GM19372 (cell line): ENCODE measurements at regions not wholly inside any gene's neighbourhood (a gene's known extent, or its start where the extent isn't known, plus 50 kb on each side); places are given as distances from the start of the nearest gene placed in this dataset.
A peak's percentile ranks its signal among the peaks of the same experiment; 100 is the strongest.
"Not testable (repeated sequence)": the region's sequence is repeated elsewhere in the genome, so short reads cannot be mapped to it uniquely, and the experiment has no call there.

ENCODE experiments used
- ATAC-seq: cut with Tn5 transposase; IDR thresholded peaks from one replicate; pipeline ENCODE4 v1.9.1; 2021; ENCODE audit warnings: mild to moderate bottlenecking, low read depth, moderate library complexity; ENCODE audit not compliant: unreplicated experiment

DNA sequence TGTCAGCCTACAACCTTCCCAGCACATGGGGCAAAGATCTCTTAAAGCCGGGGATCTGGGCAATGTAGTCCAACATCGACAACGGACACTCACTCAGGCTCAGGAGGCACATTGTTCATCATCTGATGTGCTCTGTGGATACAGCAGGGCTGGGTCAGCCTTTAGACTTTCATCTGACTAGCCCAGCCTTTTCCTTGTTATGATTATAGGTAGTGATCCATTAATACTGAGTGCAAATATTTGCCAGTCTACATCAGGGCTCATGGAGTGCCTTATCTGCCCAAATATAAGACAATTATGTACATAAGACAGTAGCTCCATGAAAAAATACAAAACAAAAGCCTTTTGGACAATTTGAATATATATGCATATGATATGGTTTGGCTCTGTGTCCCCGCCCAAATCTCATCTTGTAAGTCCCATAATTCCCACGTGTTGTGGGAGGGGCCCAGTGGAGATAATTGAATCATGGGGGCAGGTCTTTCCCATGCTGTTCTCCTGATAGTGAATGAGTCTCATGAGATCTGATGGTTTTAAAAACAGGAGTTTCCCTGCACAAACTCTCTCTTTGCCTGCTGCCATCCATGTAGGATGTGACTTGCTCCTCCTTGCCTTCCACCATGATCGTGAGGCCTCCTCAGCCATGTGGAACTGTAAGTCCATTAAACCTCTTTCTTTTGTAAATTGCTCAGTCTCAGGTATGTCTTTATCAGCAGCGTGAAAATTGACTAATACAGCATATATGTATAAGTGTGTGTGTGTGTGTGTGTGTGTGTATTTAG is 248.5 kb upstream of the FOXN3 start:
- not testable (repeated sequence) for ATAC-seq

DNA sequence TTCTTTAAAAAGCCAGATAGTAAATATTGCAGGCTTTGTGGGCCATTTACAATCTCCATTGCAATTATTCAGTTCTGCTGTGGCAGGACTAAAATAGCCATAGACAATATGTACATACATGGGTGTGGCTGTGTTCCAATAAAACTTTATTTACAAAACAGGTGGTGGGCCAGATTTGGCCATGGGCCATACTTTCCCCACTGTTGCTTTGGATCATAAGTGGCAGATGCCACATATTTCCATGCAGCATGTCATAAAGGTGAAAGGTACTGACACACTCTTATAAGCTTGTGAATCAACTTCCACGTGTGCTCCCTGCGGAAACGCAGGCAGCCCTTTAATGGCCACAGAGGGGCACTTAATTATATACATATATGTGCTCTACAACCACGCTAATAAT is 244.4 kb upstream of the FOXN3 start:
- ATAC-seq, result no peak

DNA sequence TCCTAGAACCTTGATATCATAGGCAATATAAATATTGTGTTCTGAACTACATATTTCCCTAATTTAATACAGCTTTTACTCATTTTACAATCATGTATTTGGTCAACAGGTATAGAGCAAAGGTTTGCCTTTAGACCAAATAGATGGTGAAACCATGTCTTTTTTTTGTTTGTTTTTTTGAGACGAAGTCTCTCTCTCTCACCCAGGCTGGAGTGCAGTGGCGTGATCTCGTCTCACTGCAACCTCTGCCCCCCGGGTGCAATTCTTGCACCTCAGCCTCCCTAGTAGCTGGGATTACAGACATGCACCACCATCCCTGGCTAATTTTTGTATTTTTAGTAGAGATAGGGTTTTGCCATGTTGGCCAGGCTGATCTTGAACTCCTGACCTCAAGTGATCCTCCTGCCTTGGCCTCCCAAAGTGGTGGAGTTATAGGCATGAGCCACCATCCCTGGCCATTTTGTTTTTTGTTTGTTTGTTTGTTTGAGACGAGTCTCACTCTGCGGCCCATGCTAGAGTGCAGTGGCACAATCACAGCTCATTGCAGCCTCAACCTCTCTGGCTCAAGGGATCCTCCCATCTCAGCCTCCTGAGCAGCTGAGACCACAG is 243.7 kb upstream of the FOXN3 start:
- not testable (repeated sequence) for ATAC-seq

DNA sequence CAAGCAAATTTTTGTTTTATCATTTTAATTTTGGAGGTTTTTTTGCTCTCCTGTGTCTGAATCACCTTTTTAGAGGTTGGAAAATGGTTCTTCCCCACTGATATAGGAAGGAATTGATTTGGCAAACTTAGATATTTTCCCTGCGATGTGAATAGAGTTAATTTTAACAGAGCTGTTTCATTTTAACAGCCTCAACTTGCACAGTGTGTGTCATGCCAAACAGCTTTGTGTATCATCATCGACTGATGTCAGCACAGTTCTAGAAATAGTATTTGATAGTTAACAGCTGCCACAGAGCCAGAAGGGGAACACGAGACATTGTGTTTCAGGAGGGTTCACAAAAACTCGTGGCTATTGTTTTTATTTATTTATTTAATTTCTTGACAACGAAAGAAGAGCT is 243.1 kb upstream of the FOXN3 start:
- no peak for ATAC-seq

DNA sequence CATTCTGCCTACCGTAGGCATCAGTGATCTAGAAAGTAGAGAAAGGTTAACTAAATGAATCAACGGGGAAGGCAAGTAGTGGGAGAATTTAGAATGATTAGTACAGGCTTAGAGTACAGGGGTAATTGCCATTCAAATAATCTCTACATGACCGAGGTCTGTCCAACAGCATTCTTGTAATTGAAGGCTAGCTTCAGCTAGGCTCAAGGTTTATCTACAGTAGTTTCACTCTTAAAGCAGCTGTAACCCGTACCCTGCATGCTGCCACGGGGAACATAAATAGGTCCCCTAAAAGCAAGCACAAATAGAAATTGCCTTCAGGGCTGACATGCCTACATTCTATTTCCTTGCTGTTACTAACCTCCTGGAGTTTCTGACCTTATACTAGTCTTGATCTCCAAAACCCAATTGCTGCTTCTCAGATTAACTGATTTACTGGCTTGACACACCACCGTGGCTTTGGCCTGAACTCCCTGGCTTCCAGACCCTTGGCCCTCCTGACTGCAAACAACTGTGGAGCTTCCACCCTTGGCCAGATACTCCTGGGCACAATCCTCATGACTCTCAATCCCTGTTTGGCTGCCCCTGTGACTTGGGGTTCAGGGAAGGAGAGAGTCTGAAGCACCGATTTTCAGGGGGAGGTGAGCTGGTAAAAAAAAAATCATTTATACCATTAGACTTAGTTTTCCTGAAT is 242.1 kb upstream of the FOXN3 start:
- no peak for ATAC-seq

DNA sequence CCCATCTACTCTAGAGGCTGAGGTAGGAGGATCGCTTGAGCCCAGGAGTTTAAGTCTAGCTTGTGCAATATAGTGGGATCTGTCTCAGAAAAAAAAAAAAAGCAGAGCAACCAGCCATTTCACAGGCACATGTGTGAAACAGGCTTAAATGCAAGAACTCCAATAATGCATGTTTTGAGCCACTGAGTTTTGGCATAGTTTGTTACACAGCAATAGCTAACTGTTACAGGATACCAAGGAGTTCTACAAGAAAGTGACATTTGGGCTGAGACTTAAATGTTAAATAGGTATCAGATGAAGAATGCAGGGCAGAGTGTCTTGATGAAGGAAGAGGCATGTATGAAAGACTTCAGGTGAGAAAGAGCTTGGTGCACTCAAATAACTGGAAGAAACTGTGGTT is 240.0 kb upstream of the FOXN3 start:
- no peak for ATAC-seq

DNA sequence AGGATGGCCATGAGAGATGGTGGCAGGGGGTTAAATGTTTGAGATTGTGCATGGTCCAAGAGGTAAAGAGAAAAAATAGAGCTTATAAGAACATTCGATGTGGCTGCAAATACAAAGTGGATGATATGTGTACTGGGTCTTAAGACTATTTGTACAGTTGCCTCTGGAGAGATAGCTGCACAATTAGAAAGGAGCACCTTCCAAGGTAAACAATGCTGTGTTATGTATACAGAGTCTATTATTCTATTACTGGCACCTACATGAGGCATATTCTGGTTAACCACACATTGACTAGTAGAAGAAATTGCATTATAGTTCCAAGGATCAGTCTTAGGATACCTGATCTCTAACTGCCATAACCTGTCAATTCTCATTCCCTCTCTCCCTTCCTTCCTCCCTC is 238.0 kb upstream of the FOXN3 start:
- no peak for ATAC-seq

DNA sequence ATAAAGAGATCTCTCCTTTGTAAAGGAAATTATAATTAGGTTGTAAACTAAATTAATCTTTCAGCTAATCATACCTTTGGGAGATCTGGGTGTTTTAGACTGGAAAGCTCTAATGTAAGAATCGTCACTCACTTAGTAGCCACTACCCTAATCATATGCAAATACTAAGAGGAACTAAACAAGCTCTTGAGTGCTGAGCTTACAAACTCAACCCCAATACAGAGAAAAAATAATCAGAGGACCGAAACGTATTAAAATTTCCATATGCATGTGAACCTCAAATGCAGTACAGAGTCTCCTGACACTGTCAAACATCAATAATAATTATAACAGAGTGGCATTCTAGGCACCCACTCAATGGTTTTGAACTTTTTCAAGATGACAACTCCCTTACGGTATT is 235.3 kb upstream of the FOXN3 start:
- no peak for ATAC-seq

DNA sequence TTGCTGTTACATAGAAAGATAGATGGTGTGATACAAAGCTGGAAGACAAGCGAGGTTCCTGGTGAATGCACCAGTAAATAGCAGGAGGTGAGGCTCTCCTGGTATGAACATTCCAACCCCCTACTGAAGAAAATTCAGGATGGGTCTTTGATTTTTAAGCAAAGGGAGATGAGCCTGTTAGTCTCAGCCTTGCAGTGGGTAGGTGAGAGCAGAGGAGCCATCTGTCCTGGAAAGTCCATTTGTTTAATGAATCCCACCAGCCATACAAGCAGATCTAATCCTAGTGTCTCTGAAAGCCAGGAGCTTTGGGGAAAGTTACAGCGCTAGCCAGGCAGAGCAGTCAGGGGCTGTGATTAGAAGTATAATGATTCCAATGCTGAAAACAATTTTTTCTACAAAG is 234.8 kb upstream of the FOXN3 start:
- no peak for ATAC-seq

DNA sequence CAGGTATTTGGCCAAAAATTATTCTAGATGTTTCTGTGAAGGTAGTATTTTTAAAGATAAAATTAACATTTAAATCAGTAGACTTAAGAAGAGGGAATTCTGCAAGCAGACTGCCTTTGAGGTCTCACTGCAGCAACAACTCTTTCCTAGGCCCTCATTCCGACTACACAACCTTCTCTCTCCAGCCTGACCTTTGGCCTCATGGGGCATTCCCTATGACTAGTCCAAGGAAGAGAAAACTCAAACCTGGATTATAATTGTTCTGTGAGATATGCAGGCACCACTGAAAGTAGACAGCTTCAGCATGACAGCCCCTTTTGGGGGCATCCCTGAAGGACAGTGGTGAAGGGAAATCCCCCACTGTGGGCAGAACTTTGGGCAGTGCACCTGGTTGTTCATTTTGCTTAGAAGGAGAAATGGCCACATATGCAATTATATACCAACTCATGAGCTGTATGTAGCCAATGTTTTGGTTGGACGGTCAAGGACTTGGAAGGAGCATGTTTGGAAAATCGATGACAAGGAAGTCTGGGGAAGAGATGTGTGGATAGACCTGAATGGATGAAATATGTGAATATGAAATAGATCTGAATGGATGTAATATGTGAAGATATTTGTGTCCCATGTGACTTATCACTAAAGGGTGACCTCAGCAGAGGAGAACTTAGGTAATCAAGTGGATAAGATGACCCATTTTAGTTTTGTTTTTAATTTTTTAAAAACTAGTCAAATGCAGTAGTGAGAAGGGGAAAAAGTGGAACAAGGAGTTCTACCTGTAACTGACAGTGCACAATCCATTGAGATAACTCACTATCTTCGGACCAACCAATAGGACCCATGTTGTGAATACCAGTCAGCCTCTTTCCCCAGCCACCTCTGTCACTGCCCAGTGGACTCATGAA is 233.3 kb upstream of the FOXN3 start:
- no peak for ATAC-seq

DNA sequence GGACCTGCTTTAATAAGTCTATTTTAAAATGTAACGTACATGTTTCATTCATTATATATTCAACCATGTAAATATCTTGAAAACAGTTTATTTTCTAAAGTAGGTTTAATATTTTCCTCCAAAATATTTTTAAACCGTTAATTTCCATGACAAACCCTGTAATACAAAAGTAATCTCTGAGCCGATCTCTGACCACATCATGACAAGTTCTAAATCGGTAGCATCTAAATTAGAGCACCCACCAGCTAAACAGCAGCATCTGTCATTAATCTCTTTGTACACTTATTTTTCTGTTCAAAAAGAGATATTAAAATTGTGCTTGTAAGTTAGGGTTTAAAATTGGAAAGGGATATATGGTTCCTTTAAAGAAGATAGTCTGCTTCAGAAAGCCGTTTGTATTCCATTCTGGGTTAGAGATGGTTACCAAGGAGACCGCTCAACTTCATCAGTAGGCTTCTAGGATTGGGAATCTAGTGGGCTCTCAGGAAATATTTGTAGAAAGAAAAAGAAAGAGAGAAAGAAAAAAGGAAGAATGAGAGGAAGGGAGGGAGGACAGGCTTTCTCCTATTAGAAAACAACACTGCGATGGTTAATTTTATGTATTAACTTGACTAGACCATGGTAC is 232.5 kb upstream of the FOXN3 start:
- ATAC-seq, result no peak

DNA sequence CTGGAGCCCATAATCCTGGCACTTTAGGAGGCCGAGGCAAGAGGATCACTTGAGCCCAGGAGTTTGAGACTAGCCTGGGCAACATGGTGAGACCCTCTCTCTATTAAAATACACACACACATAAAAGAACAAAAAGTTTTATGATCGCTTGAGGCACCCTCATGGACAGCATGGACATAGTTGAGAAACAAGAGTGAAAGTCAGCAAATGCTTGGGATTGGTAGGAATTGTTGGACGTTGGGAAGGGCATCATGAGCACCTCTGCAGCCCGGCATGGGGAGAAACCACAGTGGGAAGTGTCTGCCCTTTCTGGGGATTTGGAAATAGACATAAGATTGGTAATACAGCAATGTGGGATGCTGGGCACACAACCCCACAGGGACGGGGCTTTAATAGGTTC is 231.9 kb upstream of the FOXN3 start:
- ATAC-seq, result no peak

DNA sequence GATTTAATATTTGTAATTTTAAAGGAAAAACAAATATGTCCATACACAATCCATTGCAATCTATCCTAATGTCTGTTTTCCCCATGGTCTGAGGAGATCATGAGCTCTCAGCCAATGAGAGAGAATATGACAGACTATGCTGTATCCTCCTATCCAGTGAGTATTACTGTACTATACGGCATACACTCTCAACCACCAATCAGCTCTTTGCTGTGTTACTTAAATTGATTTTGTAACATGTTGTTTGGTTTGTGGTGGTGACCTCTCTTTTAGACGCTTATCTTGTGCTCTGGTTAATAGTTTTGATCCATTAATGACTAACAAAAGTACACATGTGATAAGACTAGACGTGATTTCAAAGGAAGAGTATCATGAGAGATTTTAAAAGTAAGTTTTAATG is 231.5 kb upstream of the FOXN3 start:
- ATAC-seq, result no peak

DNA sequence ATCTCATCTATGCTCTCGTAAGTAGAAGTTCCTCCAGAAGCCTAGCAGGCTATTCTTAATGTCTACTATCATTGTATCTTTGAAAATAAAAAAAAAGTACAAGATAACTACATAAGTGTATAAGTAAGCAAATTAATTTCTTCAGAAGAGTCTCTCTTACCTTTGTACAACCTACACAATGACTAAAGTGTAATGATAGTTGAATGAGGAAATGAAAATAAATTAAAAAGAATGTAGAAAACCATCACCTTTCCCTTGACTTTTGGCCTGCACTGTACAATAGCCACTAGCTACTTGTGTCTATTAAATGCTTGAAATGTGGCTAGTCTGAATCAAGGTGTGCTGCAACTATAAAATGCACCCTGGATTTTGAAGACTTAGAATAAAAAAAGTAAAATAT is 229.9 kb upstream of the FOXN3 start:
- ATAC-seq, result no peak

DNA sequence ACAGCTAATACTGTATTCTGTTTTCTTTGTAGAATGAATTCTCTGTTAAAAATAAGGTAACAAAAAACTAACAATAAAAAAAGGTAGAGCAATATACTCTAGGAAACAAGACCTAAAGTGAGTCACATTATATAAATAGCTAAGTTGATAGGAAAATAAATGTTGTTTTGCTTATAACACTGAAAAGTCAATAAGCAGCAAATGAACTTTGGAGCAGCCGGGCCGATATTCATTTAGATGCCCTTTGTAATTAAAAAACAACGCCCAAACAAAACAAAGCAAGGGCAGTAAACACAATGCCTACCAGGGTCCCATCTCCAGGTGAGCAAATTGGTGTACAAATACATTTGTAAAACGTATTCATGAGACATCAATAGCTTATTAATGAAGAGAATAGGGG is 227.6 kb upstream of the FOXN3 start:
- ATAC-seq, result no peak

DNA sequence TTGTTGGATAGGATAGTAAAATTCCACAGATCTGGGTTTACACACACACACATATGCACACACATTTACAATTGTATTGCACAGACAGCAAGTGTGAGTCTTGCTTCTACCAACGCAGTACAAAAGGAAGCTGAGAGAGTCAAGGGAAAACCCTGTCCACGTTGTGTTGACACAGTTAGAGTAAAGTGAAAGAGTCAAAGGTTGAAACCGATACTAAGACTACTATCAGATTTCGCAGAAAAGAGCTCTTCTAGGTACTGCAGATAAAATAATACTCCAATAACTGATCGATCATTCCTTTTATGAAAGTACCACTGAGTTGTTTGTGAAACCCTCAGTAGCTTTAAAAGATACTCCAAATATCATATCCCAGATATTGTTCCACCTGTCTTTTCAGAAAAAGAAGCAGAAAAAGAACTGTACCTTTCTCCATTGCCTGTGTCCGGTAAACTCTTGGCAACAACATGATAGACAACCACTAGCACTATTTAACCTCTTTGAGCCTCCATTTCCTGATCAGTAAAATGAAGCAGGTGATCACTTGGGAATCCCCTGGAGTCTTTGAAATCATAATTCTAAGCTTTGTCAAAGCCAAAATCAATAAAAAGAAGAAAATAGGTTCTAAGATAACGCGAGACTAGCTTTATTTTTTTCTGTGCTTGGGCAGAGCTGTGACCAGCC is 224.6 kb upstream of the FOXN3 start:
- ATAC-seq, result peak; percentile 95

DNA sequence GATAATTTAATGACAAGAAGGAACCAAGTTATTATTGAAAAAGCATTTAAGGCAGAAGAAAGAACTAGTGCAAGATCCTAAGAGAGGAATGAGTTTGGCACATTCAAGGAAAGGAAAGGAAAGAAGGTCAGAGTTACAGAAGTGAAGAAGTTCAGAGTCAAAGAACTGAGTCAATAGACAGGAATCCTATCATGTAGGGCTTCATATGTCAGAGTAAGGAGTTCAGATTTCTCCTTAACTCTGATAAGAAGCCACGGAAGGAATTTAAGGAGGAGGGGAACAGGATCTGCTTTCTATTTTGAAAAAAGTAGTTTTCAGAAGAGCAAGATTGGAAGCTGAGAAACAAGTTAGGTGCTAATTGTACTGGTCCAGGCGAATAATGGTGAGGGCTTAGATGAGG is 223.1 kb upstream of the FOXN3 start:
- ATAC-seq, result no peak

DNA sequence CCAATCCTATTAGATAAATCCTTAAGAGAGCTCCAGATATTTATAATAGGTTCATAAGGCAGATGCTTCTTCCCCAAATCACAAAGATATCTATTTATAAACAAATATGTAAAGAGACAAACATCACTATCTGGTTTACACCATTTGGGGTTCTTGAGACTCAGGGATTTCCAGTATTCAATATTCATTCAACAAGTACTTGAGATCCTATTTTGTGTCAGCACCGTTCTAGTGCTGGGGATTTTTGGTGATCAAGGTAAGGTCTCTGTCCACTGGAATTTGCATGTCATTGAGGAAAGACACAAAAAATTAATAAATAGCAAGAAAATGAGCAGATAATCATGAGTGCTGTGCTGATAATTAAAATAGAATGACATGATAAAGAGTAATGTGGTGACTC is 222.7 kb upstream of the FOXN3 start:
- no peak for ATAC-seq

DNA sequence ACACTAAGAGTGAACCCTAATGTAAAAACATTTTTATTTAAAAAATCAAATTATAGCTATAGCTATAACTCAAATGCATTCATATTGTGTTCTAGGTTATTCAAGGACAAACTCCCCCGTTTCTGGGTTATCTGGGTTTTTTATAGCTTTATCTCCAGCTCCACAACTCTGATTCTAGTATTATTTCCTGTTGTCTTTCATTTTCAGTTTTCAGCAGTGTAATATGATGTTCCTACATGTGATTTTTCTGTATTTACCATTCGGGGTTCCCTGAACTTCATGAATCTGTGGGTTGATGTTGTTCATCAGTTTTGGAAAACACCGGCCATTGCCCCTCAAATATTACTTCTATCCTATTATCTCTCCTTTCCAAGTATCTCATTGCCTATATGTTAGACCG is 221.9 kb upstream of the FOXN3 start:
- no peak for ATAC-seq

DNA sequence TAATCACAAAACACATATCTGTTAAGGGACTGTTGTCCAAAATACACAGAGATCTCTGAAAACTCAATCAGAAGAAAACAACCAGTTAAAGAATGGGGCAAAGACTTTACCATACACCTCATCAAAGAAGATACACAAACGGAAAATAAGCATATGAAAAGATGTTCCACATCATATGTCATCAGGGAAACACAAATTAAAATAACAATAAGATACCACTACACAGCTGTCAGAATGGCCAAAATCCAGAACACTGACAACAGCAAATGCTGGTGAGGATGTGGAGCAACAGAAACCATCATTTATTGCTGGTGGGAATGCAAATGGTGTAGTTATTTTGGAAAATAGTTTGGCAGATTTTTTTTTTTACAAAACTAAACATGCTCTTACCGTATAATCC is 220.5 kb upstream of the FOXN3 start:
- no peak for ATAC-seq
